Activated CD4-positive, alpha-beta memory T cell treated with anti-CD3 and anti-CD28 coated beads for 36 hours (primary cell): ENCODE measurements at regions not wholly inside any gene's neighbourhood (a gene's known extent, or its start where the extent isn't known, plus 50 kb on each side); places are given as distances from the start of the nearest gene placed in this dataset.
"Not testable (repeated sequence)": the region's sequence is repeated elsewhere in the genome, so short reads cannot be mapped to it uniquely, and the experiment has no call there.

Experiments used
- CTCF ChIA-PET: fragments of 350-600 bp; sonication (Branson Sonifier 250); formaldehyde crosslinking; loops from one replicate; lab custom pipeline; 2021; ENCODE audit warnings: antibody characterized with exemption, inconsistent platforms; lab: Charles Lee
- POLR2A ChIA-PET: fragments of 350-600 bp; sonication (Branson Sonifier 250); formaldehyde crosslinking; loops from one replicate; lab custom pipeline; 2021; ENCODE audit warnings: antibody characterized with exemption; lab: Charles Lee
- DNase-seq: peaks from one replicate; pipeline ENCODE4 v3.0.0-alpha.2; 2020
- H3K27ac Mint-ChIP-seq: one replicate; pipeline ENCODE4 v1.8.0; 2021; ENCODE audit warnings: mixed read lengths
- H3K27me3 Mint-ChIP-seq: one replicate; pipeline ENCODE4 v1.8.0; 2021; ENCODE audit warnings: mixed read lengths
- H3K36me3 Mint-ChIP-seq: one replicate; pipeline ENCODE4 v1.8.0; 2021; ENCODE audit warnings: mixed read lengths
- H3K4me1 Mint-ChIP-seq: one replicate; pipeline ENCODE4 v1.8.0; 2021; ENCODE audit warnings: low read depth, mixed read lengths
- H3K4me3 Mint-ChIP-seq: one replicate; pipeline ENCODE4 v1.8.0; 2021; ENCODE audit warnings: mild to moderate bottlenecking, mixed read lengths
- H3K9me3 Mint-ChIP-seq: one replicate; pipeline ENCODE4 v1.8.0; 2021; ENCODE audit warnings: mixed read lengths
- intact Hi-C: fragments of 100-400 bp; cut with micrococcal nuclease; formaldehyde crosslinking; loops from one replicate; pipeline ENCODE4 v1.15.1; 2023

DNA sequence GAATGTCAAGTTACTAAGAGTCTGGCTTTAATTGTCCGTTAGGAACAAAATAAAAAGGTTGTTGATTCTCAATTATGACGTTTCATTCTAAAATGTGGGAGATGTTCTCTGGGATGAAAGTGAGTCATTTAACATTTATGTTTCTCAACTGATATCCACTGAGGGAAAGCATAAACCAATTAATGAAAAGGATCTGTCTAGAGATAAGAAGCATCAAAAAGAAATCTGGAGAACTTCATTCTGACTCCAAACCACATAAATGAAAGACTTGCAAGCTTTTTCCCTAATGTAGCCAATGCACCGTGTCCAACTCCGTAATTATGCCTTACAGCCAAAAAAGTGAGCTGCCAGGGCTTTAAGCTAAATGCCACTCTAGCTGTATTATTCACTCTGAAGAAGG lies 654.2 kb downstream of the TLE1 start:
- POLR2A ChIA-PET = no interaction called here
- Mint-ChIP-seq H3K4me3 (no peak overlapping the region), H3K27me3 (no peaks in the 10 kb centered on the region), H3K9me3 (peaks cover 12% of the 10 kb centered on the region), H3K27ac (no peak overlapping the region), H3K36me3 (no peaks in the 10 kb centered on the region), H3K4me1 (no peaks in the 10 kb centered on the region)
- no peak for DNase-seq
- CTCF ChIA-PET = no interaction called here
- intact Hi-C loops = no loop called here

GRCh38 chr9:81032831-81033230 lies 656.5 kb downstream of the TLE1 start:
- CTCF ChIA-PET = no interaction called here
- intact Hi-C loops = no loop called here
- no peak overlapping the region for H3K27ac Mint-ChIP-seq

GRCh38 chr9:81032030-81032572 lies 657.2 kb downstream of the TLE1 start:
- ChIA-PET POLR2A (interaction anchor here (0.7 kb wide), 1 partner anchor 20 kb away, joined by 3 read pairs; no protein-coding TSS in a partner anchor), CTCF (interaction anchor here (0.5 kb wide), 1 partner anchor 654 kb away, joined by 3 read pairs; no protein-coding TSS in a partner anchor)
- no peak for DNase-seq
- H3K27me3 Mint-ChIP-seq = no peaks in the 10 kb centered on the region
- intact Hi-C loops = no loop called here
- H3K36me3 Mint-ChIP-seq = no peaks in the 10 kb centered on the region
- H3K4me3 Mint-ChIP-seq = no peak overlapping the region
- H3K9me3 Mint-ChIP-seq = peaks cover 3% of the 10 kb centered on the region
- H3K27ac Mint-ChIP-seq = no peak overlapping the region
- no peaks in the 10 kb centered on the region for H3K4me1 Mint-ChIP-seq

More at GRCh38 chr9:81032831-81033230, 656.5 kb downstream of the TLE1 start:
- no peak overlapping the region for H3K4me3 Mint-ChIP-seq
- H3K4me1 Mint-ChIP-seq = no peaks in the 10 kb centered on the region
- DNase-seq = no peak
- H3K27me3 Mint-ChIP-seq = no peaks in the 10 kb centered on the region
- H3K36me3 Mint-ChIP-seq = no peaks in the 10 kb centered on the region
- POLR2A ChIA-PET = no interaction called here
- peaks cover 4% of the 10 kb centered on the region for H3K9me3 Mint-ChIP-seq

GRCh38 chr9:81031422-81032029 lies 657.8 kb downstream of the TLE1 start:
- Mint-ChIP-seq H3K27me3 (no peaks in the 10 kb centered on the region), H3K9me3 (peaks cover 3% of the 10 kb centered on the region), H3K36me3 (no peaks in the 10 kb centered on the region), H3K27ac (no peak overlapping the region), H3K4me1 (no peaks in the 10 kb centered on the region), H3K4me3 (no peak overlapping the region)
- DNase-seq = no peak
- POLR2A ChIA-PET = interaction anchor here (0.7 kb wide), 1 partner anchor 21 kb away, joined by 3 read pairs; no protein-coding TSS in a partner anchor
- CTCF ChIA-PET = interaction anchor here (0.5 kb wide), 1 partner anchor 655 kb away, joined by 3 read pairs; no protein-coding TSS in a partner anchor
- intact Hi-C loops = no loop called here

GRCh38 chr9:81030027-81030426 lies 659.3 kb downstream of the TLE1 start:
- ChIA-PET POLR2A (no interaction called here), CTCF (no interaction called here)
- Mint-ChIP-seq H3K36me3 (no peaks in the 10 kb centered on the region), H3K27me3 (no peaks in the 10 kb centered on the region), H3K9me3 (peaks cover 2% of the 10 kb centered on the region), H3K4me1 (no peaks in the 10 kb centered on the region), H3K27ac (no peak overlapping the region), H3K4me3 (no peak overlapping the region)
- no peak for DNase-seq
- intact Hi-C loops = no loop called here

GRCh38 chr9:81028504-81028903 lies 660.8 kb downstream of the TLE1 start:
- Mint-ChIP-seq H3K27me3 (no peaks in the 10 kb centered on the region), H3K27ac (no peak overlapping the region), H3K9me3 (peaks cover 5% of the 10 kb centered on the region), H3K4me3 (no peak overlapping the region), H3K36me3 (no peaks in the 10 kb centered on the region), H3K4me1 (no peaks in the 10 kb centered on the region)
- DNase-seq = no peak
- CTCF ChIA-PET = no interaction called here
- intact Hi-C loops = no loop called here
- POLR2A ChIA-PET = no interaction called here

DNA sequence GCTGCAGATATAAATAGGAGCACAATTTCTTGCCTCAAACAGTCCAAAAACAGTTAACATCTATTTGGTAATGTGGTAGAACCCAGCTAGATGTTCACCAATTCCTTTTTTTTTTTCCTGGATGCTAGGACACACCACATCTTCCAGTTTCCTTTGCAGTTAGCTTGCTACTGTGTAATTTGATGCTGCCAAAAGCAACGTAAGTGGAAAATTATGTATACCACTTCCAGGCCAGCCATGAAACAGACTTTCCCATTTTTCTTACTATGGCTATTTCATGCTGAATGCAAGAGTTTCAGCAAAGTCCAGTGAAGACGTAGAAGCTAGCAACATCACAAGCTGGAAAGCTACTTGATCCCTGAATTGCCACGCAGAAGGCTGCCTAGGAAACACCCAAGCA lies 667.2 kb downstream of the TLE1 start:
- H3K4me3 Mint-ChIP-seq = no peak overlapping the region
- intact Hi-C loops = no loop called here
- ChIA-PET CTCF (no interaction called here), POLR2A (no interaction called here)
- no peak overlapping the region for H3K27ac Mint-ChIP-seq
- peaks cover 9% of the 10 kb centered on the region for H3K9me3 Mint-ChIP-seq
- DNase-seq = no peak
- no peaks in the 10 kb centered on the region for H3K36me3 Mint-ChIP-seq
- H3K27me3 Mint-ChIP-seq = no peaks in the 10 kb centered on the region
- H3K4me1 Mint-ChIP-seq = no peaks in the 10 kb centered on the region

DNA sequence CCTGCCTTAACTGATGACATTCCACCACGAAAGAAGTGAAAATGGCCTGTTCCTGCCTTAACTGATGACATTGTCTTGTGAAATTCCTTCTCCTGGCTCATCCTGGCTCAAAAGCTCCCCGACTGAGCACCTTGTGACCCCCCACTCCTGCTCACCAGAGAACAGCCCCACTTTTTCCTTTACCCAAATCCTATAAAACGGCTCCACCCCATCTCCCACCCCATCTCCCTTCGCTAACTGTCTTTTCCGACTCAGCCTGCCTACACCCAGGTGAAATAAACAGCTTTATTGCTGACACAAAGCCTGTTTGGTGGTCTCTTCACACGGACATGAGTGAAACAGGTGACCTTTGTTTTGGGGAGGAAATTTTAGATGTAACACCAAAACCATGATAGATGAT lies 674.4 kb downstream of the TLE1 start:
- H3K4me3 Mint-ChIP-seq, DNase-seq, H3K36me3 Mint-ChIP-seq, intact Hi-C loops, H3K4me1 Mint-ChIP-seq, H3K27me3 Mint-ChIP-seq, CTCF ChIA-PET, H3K27ac Mint-ChIP-seq, POLR2A ChIA-PET: not testable (repeated sequence)
- H3K9me3 Mint-ChIP-seq = peaks cover 22% of the 10 kb centered on the region

DNA sequence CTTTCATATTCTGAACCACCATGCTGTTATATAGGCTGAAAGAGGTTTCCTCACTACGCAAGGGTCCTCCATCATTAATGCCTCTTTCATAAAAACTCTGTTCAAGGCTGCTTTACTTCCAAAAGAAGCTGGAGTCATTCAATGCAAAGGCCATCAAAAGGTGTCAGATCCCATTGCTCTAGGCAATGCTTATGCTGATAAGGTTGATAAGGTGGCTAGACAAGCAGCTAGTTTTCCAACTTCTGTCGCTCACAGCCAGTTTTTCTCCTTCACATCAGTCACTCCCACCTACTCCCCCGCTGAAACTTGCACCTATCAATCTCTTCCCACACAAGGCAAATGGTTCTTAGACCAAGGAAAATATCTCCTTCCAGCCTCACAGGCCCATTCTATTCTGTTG lies 676.2 kb downstream of the TLE1 start:
- H3K4me3 Mint-ChIP-seq, intact Hi-C loops, H3K4me1 Mint-ChIP-seq, H3K27ac Mint-ChIP-seq, DNase-seq, CTCF ChIA-PET, H3K36me3 Mint-ChIP-seq, H3K27me3 Mint-ChIP-seq, POLR2A ChIA-PET: not testable (repeated sequence)
- peaks cover 27% of the 10 kb centered on the region for H3K9me3 Mint-ChIP-seq

DNA sequence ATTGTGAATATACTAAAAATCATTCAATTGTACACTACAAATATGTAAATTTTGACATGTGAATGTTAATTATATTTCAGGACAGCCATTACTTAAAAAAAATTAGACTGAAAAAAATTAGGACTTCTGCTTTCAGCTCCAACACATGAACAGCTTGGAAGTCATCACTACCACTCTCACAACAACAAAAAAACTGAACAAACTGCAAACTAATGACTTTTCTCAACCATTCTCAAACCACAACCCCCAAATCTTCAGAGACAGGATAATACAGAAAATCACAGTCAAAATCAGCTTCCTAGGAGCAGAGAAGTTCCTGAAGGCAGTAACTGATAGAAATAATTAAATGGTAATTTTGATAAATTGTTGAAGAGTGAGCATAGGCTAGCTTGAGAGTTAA lies 686.4 kb downstream of the TLE1 start:
- no peak for DNase-seq

DNA sequence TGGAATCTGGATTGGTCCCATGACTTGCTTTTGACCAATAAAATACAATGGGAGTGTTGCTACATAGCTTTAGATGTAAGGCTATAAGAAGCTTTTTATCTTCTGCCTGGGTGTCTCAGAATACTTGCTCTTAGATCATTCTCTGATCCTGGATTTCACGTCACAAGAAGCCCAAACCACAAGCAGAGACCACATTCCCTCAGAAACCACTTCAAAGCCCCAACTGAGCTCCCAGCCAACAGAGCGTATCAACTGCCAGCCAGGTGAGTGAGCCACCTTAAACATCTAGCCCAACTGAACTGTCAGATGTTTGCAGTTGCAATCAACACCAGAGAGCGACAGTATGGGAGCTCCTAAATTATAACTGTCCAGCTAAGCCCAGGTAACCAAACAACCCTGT lies 687.1 kb downstream of the TLE1 start:
- Mint-ChIP-seq H3K9me3 (peaks cover 29% of the 10 kb centered on the region), H3K4me1 (no peaks in the 10 kb centered on the region), H3K27me3 (no peaks in the 10 kb centered on the region), H3K36me3 (no peaks in the 10 kb centered on the region), H3K27ac (no peak overlapping the region), H3K4me3 (no peak overlapping the region)
- intact Hi-C loops = no loop called here
- CTCF ChIA-PET = no interaction called here
- POLR2A ChIA-PET = no interaction called here
- no peak for DNase-seq

More for the DNA sequence above, 686.4 kb downstream of the TLE1 start:
- H3K4me3 Mint-ChIP-seq = no peak overlapping the region
- CTCF ChIA-PET = no interaction called here
- no peak overlapping the region for H3K27ac Mint-ChIP-seq
- H3K36me3 Mint-ChIP-seq = no peaks in the 10 kb centered on the region
- peaks cover 29% of the 10 kb centered on the region for H3K9me3 Mint-ChIP-seq
- H3K4me1 Mint-ChIP-seq = no peaks in the 10 kb centered on the region
- POLR2A ChIA-PET = no interaction called here
- no peaks in the 10 kb centered on the region for H3K27me3 Mint-ChIP-seq
- intact Hi-C loops = no loop called here

GRCh38 chr9:80995759-80996158 lies 693.6 kb downstream of the TLE1 start:
- no peak for DNase-seq
- CTCF ChIA-PET = no interaction called here
- Mint-ChIP-seq H3K4me3 (no peak overlapping the region), H3K36me3 (no peaks in the 10 kb centered on the region), H3K27me3 (no peaks in the 10 kb centered on the region), H3K9me3 (peaks cover 4% of the 10 kb centered on the region), H3K27ac (no peak overlapping the region), H3K4me1 (no peaks in the 10 kb centered on the region)
- POLR2A ChIA-PET = no interaction called here
- intact Hi-C loops = no loop called here

GRCh38 chr9:80994892-80995291 lies 694.5 kb downstream of the TLE1 start:
- H3K4me3 Mint-ChIP-seq = no peak overlapping the region
- H3K4me1 Mint-ChIP-seq = no peaks in the 10 kb centered on the region
- POLR2A ChIA-PET = no interaction called here
- CTCF ChIA-PET = no interaction called here
- no peak for DNase-seq
- H3K27ac Mint-ChIP-seq = no peak overlapping the region
- peaks cover 2% of the 10 kb centered on the region for H3K9me3 Mint-ChIP-seq
- intact Hi-C loops = no loop called here
- no peaks in the 10 kb centered on the region for H3K36me3 Mint-ChIP-seq
- no peaks in the 10 kb centered on the region for H3K27me3 Mint-ChIP-seq
